HG03045 (cell line): ENCODE measurements at regions not wholly inside any gene's neighbourhood (a gene's known extent, or its start where the extent isn't known, plus 50 kb on each side); places are given as distances from the start of the nearest gene placed in this dataset.
A peak's percentile ranks its signal among the peaks of the same experiment; 100 is the strongest.

Source experiments
- ATAC-seq: cut with Tn5 transposase; IDR thresholded peaks from one replicate; pipeline ENCODE4 v1.9.1; 2021; ENCODE audit warnings: mild to moderate bottlenecking, moderate library complexity; ENCODE audit not compliant: unreplicated experiment

GRCh38 chr1:106964495-106964894 is 92.0 kb upstream of the PRMT6 start:
- no peak for ATAC-seq

- ATAC-seq = no peak
Observed at GRCh38 chr1:106968644-106969043, 87.8 kb upstream of the PRMT6 start.

DNA sequence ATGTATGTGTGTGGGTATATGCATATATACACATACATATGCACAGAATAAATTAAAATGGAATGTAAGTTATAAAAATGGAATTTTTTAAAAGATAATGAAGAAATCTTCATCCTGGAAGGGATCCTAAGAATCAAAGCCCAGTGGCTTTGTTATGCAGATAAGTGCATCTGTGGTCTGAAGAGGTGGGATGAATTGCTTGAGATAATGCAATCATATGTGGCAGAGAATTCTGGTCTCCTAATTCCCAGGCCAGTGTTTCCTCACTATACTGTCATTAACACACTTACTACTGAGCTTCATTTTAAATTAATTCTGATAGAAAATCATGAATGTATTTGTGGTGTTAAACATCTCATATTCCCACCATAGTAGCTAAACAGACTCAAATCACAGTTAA is 86.7 kb upstream of the PRMT6 start:
- no peak for ATAC-seq

- no peak for ATAC-seq
Observed at GRCh38 chr1:106972074-106972473, 84.4 kb upstream of the PRMT6 start.

DNA sequence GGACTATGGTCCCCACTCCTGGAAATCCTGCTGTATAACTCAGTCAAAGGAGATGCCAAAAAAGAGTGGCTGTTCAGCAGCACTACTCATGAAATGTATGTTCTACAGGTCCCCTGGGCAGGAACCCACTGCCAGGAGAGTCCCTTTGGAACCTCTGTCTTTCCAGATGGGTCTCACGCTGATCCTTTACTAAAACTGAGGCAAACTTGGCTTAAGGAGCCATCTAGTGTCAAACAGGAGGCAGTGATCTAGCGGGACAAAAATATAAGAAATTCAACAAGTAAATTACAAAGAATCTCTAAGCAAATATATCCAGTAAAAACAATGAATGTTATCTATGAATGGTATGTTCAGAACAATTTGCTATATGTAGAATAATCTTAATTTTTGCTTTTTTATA is 80.5 kb upstream of the PRMT6 start:
- no peak for ATAC-seq

GRCh38 chr1:106978477-106979322 is 77.8 kb upstream of the PRMT6 start:
- no peak for ATAC-seq

- no peak for ATAC-seq
Observed at GRCh38 chr1:106979371-106979770, 77.1 kb upstream of the PRMT6 start.

GRCh38 chr1:106980121-106980520 is 76.4 kb upstream of the PRMT6 start:
- ATAC-seq = no peak

DNA sequence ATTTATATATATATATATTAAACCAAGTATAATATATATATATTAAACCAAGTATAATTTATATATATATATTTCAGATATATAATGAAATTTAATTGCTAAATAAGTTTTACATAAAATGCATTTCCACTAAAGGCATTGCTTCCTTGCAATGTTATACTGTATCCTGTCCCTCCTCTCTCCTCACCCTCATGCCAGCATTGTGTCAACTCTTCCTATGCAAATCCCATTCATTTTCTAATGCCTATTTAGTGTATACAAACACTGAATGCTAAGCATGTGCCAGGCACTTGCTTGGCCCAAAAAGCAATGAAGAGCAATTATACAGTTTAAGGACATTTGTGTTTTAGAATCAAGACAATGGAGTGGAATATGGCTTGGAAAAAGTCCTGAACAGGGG is 71.7 kb upstream of the PRMT6 start:
- no peak for ATAC-seq

DNA sequence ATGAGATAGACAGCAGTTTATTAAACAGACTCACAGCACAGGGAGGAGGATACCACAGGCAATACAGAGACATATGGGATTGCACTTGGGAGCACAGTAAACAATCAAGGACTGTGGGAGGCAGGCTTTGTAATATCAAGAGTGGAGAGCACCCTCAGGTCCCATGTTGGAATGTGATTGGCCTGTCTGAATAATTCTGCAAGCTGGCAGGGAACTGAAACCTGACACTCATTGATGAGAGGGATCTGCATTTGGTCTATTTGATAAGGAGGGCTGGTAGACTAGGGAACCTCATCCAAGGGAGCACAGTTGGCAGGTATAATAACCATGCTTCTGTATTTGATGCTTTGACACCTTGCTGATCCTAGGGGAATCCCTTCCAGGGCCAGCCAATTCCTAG is 69.9 kb upstream of the PRMT6 start:
- no peak for ATAC-seq

GRCh38 chr1:106995970-106996369 is 60.5 kb upstream of the PRMT6 start:
- ATAC-seq = peak; percentile 81

DNA sequence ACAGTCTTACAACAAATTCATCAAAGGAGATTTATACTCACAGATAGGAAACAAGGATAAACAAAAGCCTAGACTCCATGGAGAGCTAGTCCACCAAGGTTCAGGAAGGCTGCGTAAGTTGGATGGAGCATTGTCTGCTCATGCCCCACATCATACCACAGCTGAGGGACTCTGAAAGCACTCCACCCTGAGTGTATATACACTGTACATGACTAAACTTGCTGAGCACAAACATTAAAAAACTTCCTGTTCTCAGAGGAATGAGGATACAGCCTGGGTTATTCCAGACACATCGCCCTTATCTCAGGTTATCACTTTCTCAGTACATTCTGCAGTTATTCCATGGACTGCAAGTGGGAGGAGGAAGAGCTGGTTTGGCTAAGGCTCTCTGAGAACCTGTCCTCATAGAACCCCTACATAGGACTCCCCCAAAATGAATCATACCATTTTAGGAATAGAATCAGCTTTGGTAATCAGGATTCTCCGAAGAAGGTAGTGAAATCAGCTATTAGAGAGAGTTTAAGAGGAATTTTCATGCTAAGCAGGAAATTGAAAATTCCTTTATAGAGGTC is 58.0 kb upstream of the PRMT6 start:
- no peak for ATAC-seq

DNA sequence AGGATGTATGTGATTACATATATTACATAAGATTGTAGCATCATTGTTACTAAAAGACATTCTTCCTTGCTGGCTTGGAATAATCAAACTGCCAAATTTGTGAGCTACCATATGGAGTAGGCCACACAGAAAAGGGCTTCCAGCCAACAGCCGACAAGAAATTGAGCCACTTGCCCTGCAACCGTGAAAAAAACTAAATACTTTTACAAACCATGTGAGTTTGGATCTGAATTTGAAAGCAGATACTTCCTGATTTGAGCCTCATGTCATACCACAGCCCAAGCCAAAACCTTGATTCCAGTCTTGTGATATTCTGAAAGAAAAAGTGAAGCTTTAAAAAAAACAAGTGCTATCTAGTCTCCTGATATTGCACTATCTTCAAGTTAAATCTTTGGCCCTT is 55.6 kb upstream of the PRMT6 start:
- no peak for ATAC-seq

DNA sequence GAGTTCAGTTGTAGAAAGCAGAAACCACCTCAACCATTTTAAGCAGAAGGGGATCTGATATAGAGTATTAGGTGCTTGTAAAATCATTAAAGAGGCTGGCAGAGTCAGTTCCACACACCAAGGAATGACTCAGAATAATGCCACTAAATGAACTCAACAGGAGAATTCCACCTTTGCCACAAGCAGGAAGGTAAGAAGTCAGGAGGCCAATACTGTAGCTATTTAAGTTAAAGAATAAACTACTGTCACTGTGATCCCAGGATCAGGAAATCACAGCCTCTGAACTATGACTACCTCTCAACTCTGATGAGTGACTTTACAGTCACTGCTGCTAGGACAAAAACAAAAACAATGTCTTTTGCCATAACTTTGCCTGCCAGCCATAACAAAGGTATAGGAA is 52.5 kb upstream of the PRMT6 start:
- no peak for ATAC-seq

DNA sequence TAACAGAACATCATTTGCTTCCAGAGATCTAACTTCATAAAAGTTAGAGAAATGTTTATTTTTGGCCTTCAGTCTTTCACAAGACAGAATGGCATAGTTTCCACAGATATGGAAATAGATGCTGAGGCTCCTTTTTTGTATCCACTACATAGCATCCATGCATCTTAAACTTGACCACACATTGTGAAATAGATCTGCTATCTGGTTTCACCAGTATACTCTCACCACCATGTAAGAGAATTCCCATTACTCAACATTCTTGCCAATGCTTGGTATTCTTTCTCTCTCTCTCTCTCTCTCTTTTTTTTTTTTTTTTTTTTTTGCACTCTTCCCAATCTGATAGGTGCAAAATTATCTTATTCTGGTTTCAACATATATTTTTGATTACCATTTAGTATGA is 52.1 kb upstream of the PRMT6 start:
- ATAC-seq = no peak
